ENCODE measurements at regions not wholly inside any gene's neighbourhood (a gene's known extent, or its start where the extent isn't known, plus 50 kb on each side); places are given as distances from the start of the nearest gene placed in this dataset.

GRCh38 chr1:191882870-191883269 lies 275.4 kb upstream of the RGS18 start:
- no peak for TF ChIP-seq CTCF (IDR thresholded peaks at IDR 0.05; ENCODE audit: poor library complexity)
- TF ChIP-seq EZH2phosphoT487 (IDR thresholded peaks at IDR 0.05; ENCODE audit: low read depth, severe bottlenecking, unreplicated experiment), result no peak
